WI38 (cell line): ENCODE measurements at regions not wholly inside any gene's neighbourhood (a gene's known extent, or its start where the extent isn't known, plus 50 kb on each side); places are given as distances from the start of the nearest gene placed in this dataset.
A peak's percentile ranks its signal among the peaks of the same experiment; 100 is the strongest.
"Not testable (repeated sequence)": the region's sequence is repeated elsewhere in the genome, so short reads cannot be mapped to it uniquely, and the experiment has no call there.

ENCODE experiments used
- H3K4me3 ChIP-seq: 2 replicates; pipeline ENCODE4 v1.5.1; 2011; ENCODE audit warnings: low read depth, mild to moderate bottlenecking, control low read depth, low read length
- CTCF ChIP-seq: IDR thresholded peaks from 2 replicates; pipeline ENCODE4 v1.5.1; 2012; ENCODE audit warnings: low read depth, mild to moderate bottlenecking, control low read depth, low read length

GRCh38 chr3:154919226-154919625, 160.9 kb upstream of the MME start:
- TF ChIP-seq CTCF = no peak

GRCh38 chr3:154904328-154904727, 175.8 kb upstream of the MME start:
- TF ChIP-seq CTCF = peak; percentile 45; the same call in 1 of the 2 replicates
- H3K4me3 ChIP-seq = no peak overlapping the region

More at GRCh38 chr3:154919226-154919625, 160.9 kb upstream of the MME start:
- no peak overlapping the region for H3K4me3 ChIP-seq

GRCh38 chr3:154902495-154902894, 177.6 kb upstream of the MME start:
- not testable (repeated sequence) for H3K4me3 ChIP-seq

- no peak overlapping the region for H3K4me3 ChIP-seq
- TF ChIP-seq CTCF = no peak
Observed at GRCh38 chr3:154901278-154901677, 178.8 kb upstream of the MME start.

- TF ChIP-seq CTCF = no peak
- H3K4me3 ChIP-seq = no peak overlapping the region
Observed at GRCh38 chr3:154900816-154901215, 179.3 kb upstream of the MME start.

- no peak overlapping the region for H3K4me3 ChIP-seq
Observed at GRCh38 chr3:154898916-154899315, 181.2 kb upstream of the MME start.

GRCh38 chr3:154898443-154898842, 181.7 kb upstream of the MME start:
- no peak overlapping the region for H3K4me3 ChIP-seq
- no peak for TF ChIP-seq CTCF

More at GRCh38 chr3:154898916-154899315, 181.2 kb upstream of the MME start:
- no peak for TF ChIP-seq CTCF

GRCh38 chr3:154893813-154894212, 186.3 kb upstream of the MME start:
- TF ChIP-seq CTCF = no peak
- no peak overlapping the region for H3K4me3 ChIP-seq
